Thyroid gland (tissue), 4 donors: ENCODE measurements at regions not wholly inside any gene's neighbourhood (a gene's known extent, or its start where the extent isn't known, plus 50 kb on each side); places are given as distances from the start of the nearest gene placed in this dataset.
"Not testable (repeated sequence)": the region's sequence is repeated elsewhere in the genome, so short reads cannot be mapped to it uniquely, and the experiment has no call there.

Source experiments
- DNase-seq, 2 donors: peaks; one replicate each; pipeline ENCODE4 v3.0.0-alpha.2; 2019
- H3K27ac ChIP-seq, 3 donors: fragments of 200-600 bp; sonication (generic); 1 replicate in 2 of 3; 2 replicates in 1 of 3; pipeline ENCODE4 v1.5.1; 2016 to 2019; ENCODE audit warnings: mild to moderate bottlenecking in 1 of 3, moderate library complexity in 1 of 3
- H3K27me3 ChIP-seq: fragments of 200-600 bp; sonication (generic); one replicate; pipeline ENCODE4 v1.5.1; 2019
- H3K36me3 ChIP-seq, 2 donors: fragments of 200-600 bp; sonication (generic); one replicate each; pipeline ENCODE4 v1.5.1; 2016 to 2019
- H3K4me1 ChIP-seq, 2 donors: fragments of 200-600 bp; sonication (generic); one replicate each; pipeline ENCODE4 v1.5.1; 2017 to 2019
- H3K4me3 ChIP-seq, 3 donors: fragments of 200-600 bp; sonication (generic); replicated peaks in 1 of 3; 1 replicate in 2 of 3; 2 replicates in 1 of 3; pipeline ENCODE4 v1.5.1; 2016; ENCODE audit warnings: mild to moderate bottlenecking in 1 of 3
- H3K9me3 ChIP-seq: fragments of 200-600 bp; sonication (generic); one replicate; pipeline ENCODE4 v1.5.1; 2017
- POLR2A ChIP-seq, 2 donors: fragments of 450-650 bp; IDR thresholded peaks; one replicate each; pipeline ENCODE4 v1.6.1; 2017; ENCODE audit warnings: antibody characterized with exemption in 2 of 2, mild to moderate bottlenecking in 2 of 2, moderate library complexity in 1 of 2
- WGBS, 2 donors: methylation state at CpG; one replicate each; pipeline ENCODE4 v1.1.5; 2017; 5-methylcytosine and 5-hydroxymethylcytosine counted together
- intact Hi-C: fragments of 100-400 bp; cut with DNase I; formaldehyde crosslinking; loops from one replicate; pipeline ENCODE4 v1.15.1; 2023
- TF ChIP-seq, protein P1 (sequence below), 6 experiments: fragments of 200-600 bp in 3 of 6; fragments of 450-650 bp in 3 of 6; sonication (generic) in 3 of 6; IDR thresholded peaks; one replicate each; pipeline ENCODE4 v1.5.1; 2016 to 2019; ENCODE audit warnings: antibody characterized with exemption in 6 of 6, mild to moderate bottlenecking in 2 of 6, inconsistent platforms in 1 of 6, moderate library complexity in 1 of 6

DNA sequence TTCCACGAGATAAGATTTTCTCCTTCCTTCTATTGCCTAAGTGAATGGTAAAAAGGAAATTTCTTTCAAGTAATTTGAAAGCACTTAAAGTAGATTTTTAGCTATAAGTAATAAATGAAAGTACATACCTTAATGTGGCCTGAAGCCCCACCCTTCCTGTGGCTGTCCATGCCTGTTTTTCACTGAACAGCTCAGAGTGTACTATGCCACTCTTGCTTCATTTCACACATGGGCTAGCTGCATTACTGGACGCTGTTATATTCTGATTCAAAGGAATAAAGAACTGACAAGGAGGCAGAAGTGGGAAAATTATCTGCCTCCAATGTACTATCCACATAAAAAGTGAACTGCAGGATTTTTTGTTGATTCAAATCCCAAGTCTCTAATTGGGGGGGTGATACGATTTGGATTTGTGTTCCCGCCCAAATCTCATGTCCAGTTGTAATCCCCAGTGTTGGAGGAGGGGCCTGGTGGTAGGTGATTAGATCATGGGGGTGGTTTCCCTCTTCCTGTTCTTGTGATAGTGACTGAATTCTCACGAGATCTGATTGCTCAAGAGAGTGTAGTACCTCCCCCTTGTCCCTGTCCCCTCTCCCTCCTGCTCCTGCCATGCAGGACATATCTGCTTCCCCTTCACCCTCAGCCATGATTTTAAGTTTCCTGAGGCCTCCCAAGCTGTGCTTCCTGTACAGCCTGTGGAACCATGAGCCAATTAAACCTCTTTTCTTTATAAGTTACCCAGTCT lies 154.7 kb upstream of the SGCG start:
- Histone ChIP-seq H3K4me1 (no peaks in the 10 kb centered on the region), H3K9me3 (no peaks in the 10 kb centered on the region), H3K36me3 (no peaks in the 10 kb centered on the region), H3K27me3 (no peaks in the 10 kb centered on the region), H3K27ac (no peak overlapping the region), H3K4me3 (no peak overlapping the region)
- WGBS, 2 donors = 68 to 70% methylated on average over 5 of the region's 5 CpGs
- TF ChIP-seq, protein P1, sequence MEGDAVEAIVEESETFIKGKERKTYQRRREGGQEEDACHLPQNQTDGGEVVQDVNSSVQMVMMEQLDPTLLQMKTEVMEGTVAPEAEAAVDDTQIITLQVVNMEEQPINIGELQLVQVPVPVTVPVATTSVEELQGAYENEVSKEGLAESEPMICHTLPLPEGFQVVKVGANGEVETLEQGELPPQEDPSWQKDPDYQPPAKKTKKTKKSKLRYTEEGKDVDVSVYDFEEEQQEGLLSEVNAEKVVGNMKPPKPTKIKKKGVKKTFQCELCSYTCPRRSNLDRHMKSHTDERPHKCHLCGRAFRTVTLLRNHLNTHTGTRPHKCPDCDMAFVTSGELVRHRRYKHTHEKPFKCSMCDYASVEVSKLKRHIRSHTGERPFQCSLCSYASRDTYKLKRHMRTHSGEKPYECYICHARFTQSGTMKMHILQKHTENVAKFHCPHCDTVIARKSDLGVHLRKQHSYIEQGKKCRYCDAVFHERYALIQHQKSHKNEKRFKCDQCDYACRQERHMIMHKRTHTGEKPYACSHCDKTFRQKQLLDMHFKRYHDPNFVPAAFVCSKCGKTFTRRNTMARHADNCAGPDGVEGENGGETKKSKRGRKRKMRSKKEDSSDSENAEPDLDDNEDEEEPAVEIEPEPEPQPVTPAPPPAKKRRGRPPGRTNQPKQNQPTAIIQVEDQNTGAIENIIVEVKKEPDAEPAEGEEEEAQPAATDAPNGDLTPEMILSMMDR (IDR thresholded peaks at IDR 0.05) = no peak
- TF ChIP-seq POLR2A (IDR thresholded peaks at IDR 0.05) = no peak
- no peak for DNase-seq
- intact Hi-C loops = no loop called here

DNA sequence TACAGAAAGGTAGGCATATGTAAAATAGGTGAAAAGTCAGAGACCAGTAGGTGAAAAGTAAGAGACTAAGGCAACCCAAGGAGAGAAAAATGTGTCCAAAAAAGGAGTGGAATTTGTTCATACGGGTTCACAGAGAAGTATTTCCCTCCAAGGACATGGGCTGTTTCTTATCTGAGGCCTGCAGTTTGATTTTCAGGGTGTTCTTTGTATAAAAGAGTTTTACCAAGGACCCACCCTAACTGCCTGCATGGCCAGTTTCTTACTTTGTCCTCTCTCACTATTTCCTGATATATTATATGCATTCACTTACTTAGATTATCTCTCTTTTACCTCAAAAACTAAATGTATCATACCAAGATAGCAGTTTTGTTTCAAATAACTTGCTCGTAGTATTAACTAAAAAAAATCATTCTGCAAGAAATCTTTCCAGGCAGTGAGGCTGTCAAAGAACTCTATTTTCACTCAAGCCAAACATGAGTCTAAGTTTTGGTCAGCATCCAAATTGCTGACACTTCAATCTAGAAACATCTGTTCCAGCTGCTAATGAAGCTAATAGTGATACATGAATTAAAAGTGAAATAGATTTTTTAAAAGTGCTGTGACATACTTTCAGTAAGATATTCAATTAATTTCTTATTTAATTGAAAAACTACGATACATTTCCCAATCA lies 141.4 kb upstream of the SGCG start:
- Histone ChIP-seq H3K27me3 (no peaks in the 10 kb centered on the region), H3K9me3 (no peaks in the 10 kb centered on the region), H3K4me3 (no peak overlapping the region), H3K36me3 (no peaks in the 10 kb centered on the region), H3K27ac (no peak overlapping the region), H3K4me1 (no peaks in the 10 kb centered on the region)
- TF ChIP-seq, protein P1 (IDR thresholded peaks at IDR 0.05) = no peak
- TF ChIP-seq POLR2A (IDR thresholded peaks at IDR 0.05) = no peak
- intact Hi-C loops = no loop called here
- no peak for DNase-seq
- WGBS, 2 donors = 72 to 78% methylated on average over 3 of the region's 3 CpGs

DNA sequence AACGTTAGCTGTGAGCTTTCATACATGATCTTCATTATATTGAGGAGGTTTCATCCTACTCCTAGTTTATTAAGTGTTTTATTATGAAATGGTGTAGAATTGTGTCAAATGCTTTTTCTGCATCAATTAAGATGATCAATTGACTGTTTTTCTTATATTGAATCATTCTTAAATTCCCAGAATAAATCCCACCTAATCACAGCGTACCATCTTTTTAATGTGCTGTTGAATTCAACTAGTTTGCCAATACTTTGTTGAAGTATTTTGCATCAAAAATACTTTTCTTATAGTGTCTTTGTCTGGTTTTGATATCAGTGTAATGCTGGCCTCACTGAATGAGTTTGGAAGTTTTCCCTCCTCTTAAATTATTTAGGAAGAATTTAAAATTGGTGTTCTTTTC lies 138.6 kb upstream of the SGCG start:
- 91 to 96% methylated on average over 2 of the region's 2 CpGs for WGBS, 2 donors
- intact Hi-C loops = no loop called here
- H3K27me3 ChIP-seq = no peaks in the 10 kb centered on the region

DNA sequence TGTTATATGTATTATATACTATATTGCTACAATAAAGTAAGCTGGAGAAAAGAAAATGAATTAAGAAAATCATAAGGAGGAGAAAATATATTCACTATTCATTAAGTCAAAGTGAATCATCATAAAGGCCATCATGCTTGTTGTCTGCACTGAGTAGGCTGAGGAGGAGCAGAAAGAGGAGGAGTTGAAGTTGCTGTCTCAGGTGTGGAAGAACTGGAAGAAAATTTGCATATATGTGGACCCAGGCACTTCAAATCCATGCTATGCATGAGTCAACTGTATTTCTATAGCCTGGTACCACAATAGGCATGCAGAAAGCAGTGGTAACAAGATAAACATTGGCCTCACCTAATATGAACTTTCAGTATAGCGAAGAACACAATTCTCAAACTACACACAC lies 135.9 kb upstream of the SGCG start:
- intact Hi-C loops = no loop called here
- no peak for TF ChIP-seq POLR2A (IDR thresholded peaks at IDR 0.05)
- TF ChIP-seq, protein P1 (IDR thresholded peaks at IDR 0.05) = no peak
- WGBS, 2 donors = 97 to 100% methylated on average over 1 of the region's 1 CpG

More for the DNA sequence above, 138.6 kb upstream of the SGCG start:
- DNase-seq = no peak
- no peaks in the 10 kb centered on the region for H3K4me1 ChIP-seq
- no peak overlapping the region for H3K4me3 ChIP-seq
- H3K9me3 ChIP-seq = no peaks in the 10 kb centered on the region
- no peak overlapping the region for H3K27ac ChIP-seq
- TF ChIP-seq, protein P1 (IDR thresholded peaks at IDR 0.05) = no peak
- no peak for TF ChIP-seq POLR2A (IDR thresholded peaks at IDR 0.05)
- H3K36me3 ChIP-seq = no peaks in the 10 kb centered on the region

DNA sequence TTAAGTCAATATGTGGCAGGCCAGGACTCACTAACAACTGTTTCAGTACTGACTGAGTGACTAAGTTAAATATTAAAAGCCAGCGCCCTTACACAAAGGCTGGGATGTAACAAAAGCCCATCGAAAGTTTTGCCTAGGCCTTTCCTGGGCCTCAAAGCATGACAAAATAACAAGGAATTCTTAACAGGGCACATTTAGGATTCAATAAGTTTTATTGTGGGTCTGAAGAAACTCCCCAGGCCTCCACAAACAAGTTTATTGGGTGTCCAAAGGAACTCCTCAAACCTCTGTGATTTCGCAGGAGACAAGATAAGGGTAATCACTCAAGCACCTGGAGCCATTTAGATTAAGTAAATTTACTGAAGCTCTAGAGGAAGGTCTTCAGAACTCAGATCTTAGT lies 130.7 kb upstream of the SGCG start:
- Histone ChIP-seq H3K4me3 (no peak overlapping the region), H3K36me3 (no peaks in the 10 kb centered on the region), H3K27ac (no peak overlapping the region), H3K4me1 (no peaks in the 10 kb centered on the region), H3K9me3 (no peaks in the 10 kb centered on the region), H3K27me3 (no peaks in the 10 kb centered on the region)
- WGBS, 2 donors = 61 to 90% methylated on average over 3 of the region's 3 CpGs
- intact Hi-C loops = no loop called here
- TF ChIP-seq, protein P1 (IDR thresholded peaks at IDR 0.05) = no peak
- TF ChIP-seq POLR2A (IDR thresholded peaks at IDR 0.05) = no peak
- no peak for DNase-seq

More for the DNA sequence above, 135.9 kb upstream of the SGCG start:
- no peaks in the 10 kb centered on the region for H3K27me3 ChIP-seq
- H3K4me1 ChIP-seq = no peaks in the 10 kb centered on the region
- no peaks in the 10 kb centered on the region for H3K9me3 ChIP-seq
- H3K27ac ChIP-seq = no peak overlapping the region
- H3K4me3 ChIP-seq = no peak overlapping the region
- no peaks in the 10 kb centered on the region for H3K36me3 ChIP-seq
- DNase-seq = no peak

DNA sequence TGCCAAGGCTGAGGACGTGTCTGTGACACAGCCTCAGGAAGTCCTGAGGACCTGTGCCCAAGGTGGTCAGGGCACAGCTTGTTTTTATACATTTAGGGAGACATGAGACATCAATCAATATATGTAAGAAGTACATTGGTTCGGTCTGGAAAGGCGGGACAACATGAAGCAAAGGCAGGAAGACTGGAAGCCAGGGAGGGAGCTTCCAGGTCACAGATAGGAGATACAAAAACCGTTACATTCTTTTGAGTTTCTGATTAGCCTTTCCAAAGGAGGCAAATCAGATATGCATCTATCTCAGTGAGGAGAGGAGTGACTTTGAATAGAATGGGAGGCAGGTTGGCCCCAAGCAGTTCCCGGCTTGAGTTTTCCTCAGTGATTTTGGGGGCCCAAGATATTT lies 127.1 kb upstream of the SGCG start:
- DNase-seq, intact Hi-C loops: not testable (repeated sequence)
- WGBS, 2 donors = 80 to 81% methylated on average over 5 of the region's 5 CpGs

More for the DNA sequence above, 127.1 kb upstream of the SGCG start:
- not testable (repeated sequence) for H3K4me1 ChIP-seq, H3K4me3 ChIP-seq, H3K9me3 ChIP-seq, H3K36me3 ChIP-seq, H3K27ac ChIP-seq, H3K27me3 ChIP-seq
